ENCODE measurements at regions not wholly inside any gene's neighbourhood (a gene's known extent, or its start where the extent isn't known, plus 50 kb on each side); places are given as distances from the start of the nearest gene placed in this dataset.

GRCh38 chr6:126419901-126420300 lies 80.0 kb downstream of the CENPW start:
- no peaks in the 10 kb centered on the region for H3K9me3 ChIP-seq
- H3K4me1 ChIP-seq: no peaks in the 10 kb centered on the region
- intact Hi-C loops (cut with DNase I; ENCODE audit: low total_unique reads): no loop called here
- no peak for TF ChIP-seq CTCF (IDR thresholded peaks at IDR 0.05)
- TF ChIP-seq POLR2A (IDR thresholded peaks at IDR 0.05): no peak
- no peak overlapping the region for H3K27ac ChIP-seq
- no peaks in the 10 kb centered on the region for H3K27me3 ChIP-seq
- H3K4me3 ChIP-seq: no peak overlapping the region
- no peak for DNase-seq
- no peaks in the 10 kb centered on the region for H3K36me3 ChIP-seq (ENCODE audit: low read depth, missing control alignments)

GRCh38 chr6:126422912-126423311 lies 83.0 kb downstream of the CENPW start:
- H3K4me3 ChIP-seq: no peak overlapping the region
- H3K36me3 ChIP-seq (ENCODE audit: low read depth, missing control alignments): no peaks in the 10 kb centered on the region
- 61 to 71% methylated on average over 2 of the region's 2 CpGs for WGBS, 2 donors
- H3K27ac ChIP-seq: no peak overlapping the region
- no peaks in the 10 kb centered on the region for H3K27me3 ChIP-seq
- DNase-seq: no peak
- TF ChIP-seq CTCF (IDR thresholded peaks at IDR 0.05) (no peak), POLR2A (IDR thresholded peaks at IDR 0.05) (no peak)
- intact Hi-C loops (cut with DNase I; ENCODE audit: low total_unique reads): no loop called here
- no peaks in the 10 kb centered on the region for H3K4me1 ChIP-seq
- H3K9me3 ChIP-seq: no peaks in the 10 kb centered on the region

GRCh38 chr6:126427713-126428112 lies 87.8 kb downstream of the CENPW start:
- WGBS, 2 donors: 85 to 93% methylated on average over 3 of the region's 3 CpGs
- H3K4me3 ChIP-seq: no peak overlapping the region
- intact Hi-C loops (cut with DNase I; ENCODE audit: low total_unique reads): no loop called here
- TF ChIP-seq POLR2A (IDR thresholded peaks at IDR 0.05): no peak
- TF ChIP-seq CTCF (IDR thresholded peaks at IDR 0.05): no peak
- no peaks in the 10 kb centered on the region for H3K36me3 ChIP-seq (ENCODE audit: low read depth, missing control alignments)
- DNase-seq: no peak
- H3K4me1 ChIP-seq: no peaks in the 10 kb centered on the region
- H3K27me3 ChIP-seq: no peaks in the 10 kb centered on the region
- no peaks in the 10 kb centered on the region for H3K9me3 ChIP-seq
- no peak overlapping the region for H3K27ac ChIP-seq

GRCh38 chr6:126429866-126430265 lies 90.0 kb downstream of the CENPW start:
- Histone ChIP-seq H3K9me3 (no peaks in the 10 kb centered on the region), H3K4me1 (no peaks in the 10 kb centered on the region), H3K27me3 (no peaks in the 10 kb centered on the region), H3K27ac (no peak overlapping the region), H3K36me3 (ENCODE audit: low read depth, missing control alignments) (no peaks in the 10 kb centered on the region), H3K4me3 (no peak overlapping the region)
- TF ChIP-seq CTCF (IDR thresholded peaks at IDR 0.05): no peak
- no peak for TF ChIP-seq POLR2A (IDR thresholded peaks at IDR 0.05)
- intact Hi-C loops (cut with DNase I; ENCODE audit: low total_unique reads): no loop called here
- 94 to 97% methylated on average over 1 of the region's 1 CpG for WGBS, 2 donors
- no peak for DNase-seq

GRCh38 chr6:126432564-126432963 lies 92.6 kb downstream of the CENPW start:
- no peaks in the 10 kb centered on the region for H3K4me1 ChIP-seq
- no peaks in the 10 kb centered on the region for H3K27me3 ChIP-seq
- no peaks in the 10 kb centered on the region for H3K9me3 ChIP-seq
- intact Hi-C loops (cut with DNase I; ENCODE audit: low total_unique reads): no loop called here
- no peak overlapping the region for H3K4me3 ChIP-seq
- no peaks in the 10 kb centered on the region for H3K36me3 ChIP-seq (ENCODE audit: low read depth, missing control alignments)
- H3K27ac ChIP-seq: no peak overlapping the region
- no peak for DNase-seq
- TF ChIP-seq CTCF (IDR thresholded peaks at IDR 0.05): no peak
- no peak for TF ChIP-seq POLR2A (IDR thresholded peaks at IDR 0.05)
